HG03521 (cell line): ENCODE measurements at regions not wholly inside any gene's neighbourhood (a gene's known extent, or its start where the extent isn't known, plus 50 kb on each side); places are given as distances from the start of the nearest gene placed in this dataset.
"Not testable (repeated sequence)": the region's sequence is repeated elsewhere in the genome, so short reads cannot be mapped to it uniquely, and the experiment has no call there.

Source experiments
- ATAC-seq: cut with Tn5 transposase; IDR thresholded peaks from one replicate; pipeline ENCODE4 v1.9.1; 2021; ENCODE audit warnings: mild to moderate bottlenecking, moderate library complexity; ENCODE audit not compliant: unreplicated experiment

GRCh38 chr9:95587021-95587964, 70.5 kb upstream of the PTCH1 start:
- ATAC-seq = no peak

GRCh38 chr9:95586326-95586725, 69.6 kb upstream of the PTCH1 start:
- no peak for ATAC-seq

GRCh38 chr9:95585824-95586223, 69.1 kb upstream of the PTCH1 start:
- no peak for ATAC-seq

- no peak for ATAC-seq
Observed at GRCh38 chr9:95584176-95584575, 67.4 kb upstream of the PTCH1 start.

- ATAC-seq = no peak
Observed at GRCh38 chr9:95581900-95582299, 65.1 kb upstream of the PTCH1 start.

- ATAC-seq = no peak
Observed at GRCh38 chr9:95580812-95581761, 64.3 kb upstream of the PTCH1 start.

- ATAC-seq = no peak
Observed at GRCh38 chr9:95574866-95575553, 58.2 kb upstream of the PTCH1 start.

GRCh38 chr9:95574176-95574575, 57.4 kb upstream of the PTCH1 start:
- no peak for ATAC-seq

GRCh38 chr9:95573463-95573862, 56.7 kb upstream of the PTCH1 start:
- ATAC-seq = no peak

GRCh38 chr9:95572381-95573151, 55.8 kb upstream of the PTCH1 start:
- no peak for ATAC-seq

GRCh38 chr9:95570646-95571045, 53.9 kb upstream of the PTCH1 start:
- no peak for ATAC-seq

- no peak for ATAC-seq
Observed at GRCh38 chr9:95570150-95570549, 53.4 kb upstream of the PTCH1 start.

GRCh38 chr9:95568735-95569134, 52.0 kb upstream of the PTCH1 start:
- not testable (repeated sequence) for ATAC-seq
